ENCODE measurements at regions not wholly inside any gene's neighbourhood (a gene's known extent, or its start where the extent isn't known, plus 50 kb on each side); places are given as distances from the start of the nearest gene placed in this dataset.
"Not testable (repeated sequence)": the region's sequence is repeated elsewhere in the genome, so short reads cannot be mapped to it uniquely, and the experiment has no call there.

DNA sequence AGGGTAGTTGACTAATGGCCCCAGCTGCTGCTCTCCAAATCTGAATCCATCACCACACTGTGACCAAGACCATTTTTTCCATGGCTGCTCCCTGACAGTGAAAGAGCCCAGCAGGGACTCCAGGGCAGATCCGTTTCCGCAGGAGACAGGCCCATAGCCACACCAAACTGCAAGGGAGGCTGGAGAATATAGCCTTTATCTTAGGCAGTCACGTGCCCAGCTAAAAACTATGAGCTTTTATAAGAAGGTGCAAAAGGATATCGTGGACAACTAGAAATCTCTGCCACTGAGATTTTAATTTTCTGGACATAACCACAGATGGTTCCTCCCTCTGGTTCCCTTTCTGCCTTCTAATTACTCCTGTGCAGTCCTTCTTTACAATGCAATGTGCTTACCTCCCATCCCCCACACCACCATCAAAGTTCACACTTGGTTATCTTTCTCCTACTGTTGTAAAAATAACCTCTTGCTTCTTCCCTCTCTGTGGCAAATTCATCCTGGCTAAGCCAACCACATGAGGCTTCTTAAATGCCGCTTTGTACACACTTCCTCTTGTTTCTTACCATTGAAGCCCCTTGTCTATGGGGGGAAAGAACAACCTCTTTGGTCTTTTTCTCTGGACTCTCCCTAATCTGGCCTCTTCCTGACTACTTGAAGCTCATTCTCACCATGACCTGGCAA lies 233.7 kb downstream of the SHQ1 start:
- H3K27ac ChIP-seq, result no peak overlapping the region
- H3K36me3 ChIP-seq, result no peaks in the 10 kb centered on the region
- H3K4me3 ChIP-seq, result no peak overlapping the region
- H3K27me3 ChIP-seq, result no peaks in the 10 kb centered on the region
- TF ChIP-seq, protein P1, sequence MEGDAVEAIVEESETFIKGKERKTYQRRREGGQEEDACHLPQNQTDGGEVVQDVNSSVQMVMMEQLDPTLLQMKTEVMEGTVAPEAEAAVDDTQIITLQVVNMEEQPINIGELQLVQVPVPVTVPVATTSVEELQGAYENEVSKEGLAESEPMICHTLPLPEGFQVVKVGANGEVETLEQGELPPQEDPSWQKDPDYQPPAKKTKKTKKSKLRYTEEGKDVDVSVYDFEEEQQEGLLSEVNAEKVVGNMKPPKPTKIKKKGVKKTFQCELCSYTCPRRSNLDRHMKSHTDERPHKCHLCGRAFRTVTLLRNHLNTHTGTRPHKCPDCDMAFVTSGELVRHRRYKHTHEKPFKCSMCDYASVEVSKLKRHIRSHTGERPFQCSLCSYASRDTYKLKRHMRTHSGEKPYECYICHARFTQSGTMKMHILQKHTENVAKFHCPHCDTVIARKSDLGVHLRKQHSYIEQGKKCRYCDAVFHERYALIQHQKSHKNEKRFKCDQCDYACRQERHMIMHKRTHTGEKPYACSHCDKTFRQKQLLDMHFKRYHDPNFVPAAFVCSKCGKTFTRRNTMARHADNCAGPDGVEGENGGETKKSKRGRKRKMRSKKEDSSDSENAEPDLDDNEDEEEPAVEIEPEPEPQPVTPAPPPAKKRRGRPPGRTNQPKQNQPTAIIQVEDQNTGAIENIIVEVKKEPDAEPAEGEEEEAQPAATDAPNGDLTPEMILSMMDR (IDR thresholded peaks at IDR 0.05), result no peak
- TF ChIP-seq POLR2A (IDR thresholded peaks at IDR 0.05), result no peak
- no peaks in the 10 kb centered on the region for H3K4me1 ChIP-seq
- intact Hi-C loops (cut with DNase I; ENCODE audit: low total_unique reads), result no loop called here
- no peak for DNase-seq
- no peaks in the 10 kb centered on the region for H3K9me3 ChIP-seq

DNA sequence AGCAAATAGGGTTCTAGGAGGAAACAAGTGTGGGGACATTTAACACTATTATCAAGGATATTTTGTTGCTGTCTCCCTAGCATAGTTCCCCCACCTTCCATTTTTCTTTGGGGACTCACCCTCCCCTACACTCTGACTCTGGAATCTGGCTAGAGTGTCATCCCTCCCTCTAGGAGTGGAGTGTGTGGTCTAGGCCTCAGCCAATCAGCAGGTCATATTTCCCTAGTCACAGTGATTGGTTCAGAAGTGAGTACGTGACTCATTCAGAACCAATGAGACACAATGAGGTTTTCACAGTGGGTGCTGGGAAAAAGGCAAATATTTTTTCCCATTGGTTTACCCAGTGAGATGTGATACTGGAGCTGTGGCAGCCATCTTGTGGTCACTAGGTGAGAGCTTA lies 234.4 kb downstream of the SHQ1 start:
- DNase-seq, result no peak
- no peak overlapping the region for H3K4me3 ChIP-seq
- intact Hi-C loops (cut with DNase I; ENCODE audit: low total_unique reads), result no loop called here
- H3K27ac ChIP-seq, result no peak overlapping the region
- TF ChIP-seq, protein P1 (IDR thresholded peaks at IDR 0.05), result no peak
- TF ChIP-seq POLR2A (IDR thresholded peaks at IDR 0.05), result no peak
- H3K9me3 ChIP-seq, result no peaks in the 10 kb centered on the region
- H3K36me3 ChIP-seq, result no peaks in the 10 kb centered on the region
- H3K4me1 ChIP-seq, result no peaks in the 10 kb centered on the region
- no peaks in the 10 kb centered on the region for H3K27me3 ChIP-seq

DNA sequence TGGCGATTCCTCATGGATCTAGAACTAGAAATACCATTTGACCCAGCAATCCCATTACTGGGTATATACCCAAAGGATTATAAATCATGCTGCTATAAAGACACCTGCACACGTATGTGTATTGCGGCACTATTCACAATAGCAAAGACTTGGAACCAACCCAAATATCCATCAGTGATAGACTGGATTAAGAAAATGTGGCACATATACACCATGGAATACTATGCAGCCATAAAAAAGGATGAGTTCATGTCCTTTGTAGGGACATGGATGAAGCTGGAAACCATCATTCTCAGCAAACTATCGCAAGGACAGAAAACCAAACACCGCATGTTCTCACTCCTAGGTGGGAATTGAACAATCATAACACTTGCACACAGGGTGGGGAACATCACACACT lies 239.1 kb downstream of the SHQ1 start:
- H3K27me3 ChIP-seq; H3K27ac ChIP-seq; DNase-seq; H3K36me3 ChIP-seq; H3K9me3 ChIP-seq; intact Hi-C loops (cut with DNase I; ENCODE audit: low total_unique reads); H3K4me1 ChIP-seq; H3K4me3 ChIP-seq: not testable (repeated sequence)

DNA sequence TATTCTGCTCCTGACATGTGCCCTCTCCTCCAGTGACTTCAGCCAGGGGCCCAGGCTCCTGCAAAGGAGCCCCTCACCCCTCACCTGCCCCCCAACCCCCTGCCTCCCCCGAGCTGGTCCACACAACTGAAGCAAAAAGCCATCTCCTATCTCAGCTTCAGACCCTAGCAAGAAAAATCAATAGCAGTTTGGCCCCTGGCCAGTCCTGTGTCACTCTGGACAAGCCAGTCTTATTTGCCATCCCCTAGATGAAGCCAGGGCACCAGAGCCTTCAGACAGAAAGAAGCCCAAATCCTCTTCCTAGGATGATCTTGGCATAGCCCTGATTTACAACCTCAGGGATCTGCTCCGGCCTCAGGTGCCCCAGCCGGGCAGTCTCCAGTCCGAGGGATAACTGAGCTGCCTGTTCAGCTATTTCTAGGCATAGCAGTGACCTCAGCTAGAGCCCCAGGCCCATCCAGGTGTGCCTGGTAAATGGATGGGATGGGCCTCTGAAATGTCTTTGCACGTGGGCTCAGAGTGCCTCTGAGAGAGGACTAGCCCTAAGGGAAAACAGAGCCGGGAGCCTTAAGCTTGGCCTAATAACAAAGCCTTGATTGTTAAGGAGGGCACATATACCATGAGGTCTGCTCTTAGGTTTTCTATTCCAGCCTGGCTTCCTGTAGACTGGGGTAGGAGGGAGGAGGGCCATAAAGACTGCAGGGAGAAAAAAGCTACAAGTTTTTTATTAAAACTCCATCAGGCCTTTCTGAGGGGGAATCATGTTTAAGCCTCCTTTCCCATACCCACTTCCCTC lies 242.0 kb downstream of the SHQ1 start:
- TF ChIP-seq, protein P1 (IDR thresholded peaks at IDR 0.05), result no peak
- TF ChIP-seq POLR2A (IDR thresholded peaks at IDR 0.05), result no peak

DNA sequence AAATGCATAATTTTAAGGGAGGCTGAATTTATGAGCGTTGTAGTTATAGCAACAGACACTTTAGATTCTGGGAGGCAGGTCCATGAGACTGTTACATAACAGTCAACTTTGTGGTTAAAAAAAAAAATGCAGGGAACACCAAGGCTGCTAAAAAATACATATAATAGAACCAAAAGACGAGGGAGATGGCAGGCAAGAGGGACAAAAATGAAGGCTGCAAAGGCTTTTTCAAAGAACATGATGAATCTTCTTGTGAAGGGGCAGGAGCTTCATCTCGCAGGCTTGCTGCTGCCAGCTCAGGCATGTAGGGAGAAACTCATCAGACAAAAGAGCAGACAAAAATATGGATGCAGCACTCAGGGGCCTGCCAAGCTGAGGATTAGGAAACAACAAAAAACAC lies 243.9 kb downstream of the SHQ1 start:
- no peaks in the 10 kb centered on the region for H3K27me3 ChIP-seq
- H3K4me3 ChIP-seq, result no peak overlapping the region
- intact Hi-C loops (cut with DNase I; ENCODE audit: low total_unique reads), result no loop called here
- no peaks in the 10 kb centered on the region for H3K9me3 ChIP-seq
- no peak for TF ChIP-seq POLR2A (IDR thresholded peaks at IDR 0.05)
- TF ChIP-seq, protein P1 (IDR thresholded peaks at IDR 0.05), result no peak
- H3K4me1 ChIP-seq, result no peaks in the 10 kb centered on the region
- no peak for DNase-seq
- H3K27ac ChIP-seq, result peak overlapping the region in 1 of 2 donors; percentile 15
- H3K36me3 ChIP-seq, result no peaks in the 10 kb centered on the region

More for the DNA sequence above, 242.0 kb downstream of the SHQ1 start:
- DNase-seq, result no peak
- no peak overlapping the region for H3K27ac ChIP-seq
- H3K27me3 ChIP-seq, result no peaks in the 10 kb centered on the region
- intact Hi-C loops (cut with DNase I; ENCODE audit: low total_unique reads), result no loop called here
- H3K4me3 ChIP-seq, result no peak overlapping the region
- no peaks in the 10 kb centered on the region for H3K9me3 ChIP-seq
- no peaks in the 10 kb centered on the region for H3K4me1 ChIP-seq
- H3K36me3 ChIP-seq, result no peaks in the 10 kb centered on the region
